ENCODE measurements at regions not wholly inside any gene's neighbourhood (a gene's known extent, or its start where the extent isn't known, plus 50 kb on each side); places are given as distances from the start of the nearest gene placed in this dataset.

GRCh38 chr12:75568393-75568792 lies 57.0 kb upstream of the KRR1 start:
- TF ChIP-seq SIN3A (IDR thresholded peaks at IDR 0.05; ENCODE audit: borderline replicate concordance, insufficient read depth, low read length) (no peak), POLR2AphosphoS5 (IDR thresholded peaks at IDR 0.05; ENCODE audit: low read depth, low read length) (no peak)

Data from PFSK-1 (cell line).